ENCODE measurements at regions not wholly inside any gene's neighbourhood (a gene's known extent, or its start where the extent isn't known, plus 50 kb on each side); places are given as distances from the start of the nearest gene placed in this dataset.

DNA sequence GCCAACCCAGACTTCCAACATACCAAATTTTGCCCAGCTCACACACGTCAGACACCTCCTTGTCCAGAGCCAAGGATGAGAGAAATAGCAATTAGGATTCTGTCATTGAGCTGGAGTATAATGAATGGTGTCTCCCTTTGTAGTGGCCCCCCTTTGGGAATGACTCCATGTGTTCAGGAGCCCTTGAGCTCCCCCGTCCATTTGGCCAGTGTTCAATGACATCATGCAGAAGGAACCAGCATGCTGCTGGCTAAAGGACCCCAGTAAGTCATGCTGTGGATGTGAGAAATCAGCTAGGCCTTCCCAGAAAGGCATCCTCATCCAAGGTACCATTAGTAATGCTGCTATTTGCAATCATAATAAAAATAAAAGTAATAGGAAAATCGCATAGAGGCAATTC is 158.8 kb upstream of the SRRM4 start:
- peaks cover 0 to 6% (median 3%) of the 10 kb centered on the region in 4 donors for H3K9me3 ChIP-seq (ENCODE audit: control insufficient read depth in 4 of 4, insufficient read depth in 3 of 4, low read length in 3 of 4)
- no peaks in the 10 kb centered on the region for H3K4me1 ChIP-seq (ENCODE audit: control insufficient read depth in 5 of 5, insufficient read depth in 5 of 5, low read length in 5 of 5)
- ATAC-seq (ENCODE audit: insufficient read depth, low FRiP score) = no peak
- H3K36me3 ChIP-seq (ENCODE audit: control insufficient read depth in 4 of 4, insufficient read depth in 4 of 4, low read length in 4 of 4) = no peaks in the 10 kb centered on the region
- H3K4me3 ChIP-seq = no peak overlapping the region
- no peak for DNase-seq
- WGBS, 2 donors = 76 to 83% methylated on average over 3 of the region's 3 CpGs
- H3K27me3 ChIP-seq (ENCODE audit: control insufficient read depth in 3 of 3, insufficient read depth in 3 of 3, low read length in 2 of 3) = peaks cover 0 to 3% (median 0%) of the 10 kb centered on the region in 3 donors
- H3K27ac ChIP-seq (ENCODE audit: low read depth in 1 of 2, low read length in 1 of 2) = no peak overlapping the region
- TF ChIP-seq, protein P1, sequence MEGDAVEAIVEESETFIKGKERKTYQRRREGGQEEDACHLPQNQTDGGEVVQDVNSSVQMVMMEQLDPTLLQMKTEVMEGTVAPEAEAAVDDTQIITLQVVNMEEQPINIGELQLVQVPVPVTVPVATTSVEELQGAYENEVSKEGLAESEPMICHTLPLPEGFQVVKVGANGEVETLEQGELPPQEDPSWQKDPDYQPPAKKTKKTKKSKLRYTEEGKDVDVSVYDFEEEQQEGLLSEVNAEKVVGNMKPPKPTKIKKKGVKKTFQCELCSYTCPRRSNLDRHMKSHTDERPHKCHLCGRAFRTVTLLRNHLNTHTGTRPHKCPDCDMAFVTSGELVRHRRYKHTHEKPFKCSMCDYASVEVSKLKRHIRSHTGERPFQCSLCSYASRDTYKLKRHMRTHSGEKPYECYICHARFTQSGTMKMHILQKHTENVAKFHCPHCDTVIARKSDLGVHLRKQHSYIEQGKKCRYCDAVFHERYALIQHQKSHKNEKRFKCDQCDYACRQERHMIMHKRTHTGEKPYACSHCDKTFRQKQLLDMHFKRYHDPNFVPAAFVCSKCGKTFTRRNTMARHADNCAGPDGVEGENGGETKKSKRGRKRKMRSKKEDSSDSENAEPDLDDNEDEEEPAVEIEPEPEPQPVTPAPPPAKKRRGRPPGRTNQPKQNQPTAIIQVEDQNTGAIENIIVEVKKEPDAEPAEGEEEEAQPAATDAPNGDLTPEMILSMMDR (IDR thresholded peaks at IDR 0.05; ENCODE audit: control extremely low read depth, extremely low read depth) = no peak
- H3K9ac ChIP-seq (ENCODE audit: insufficient read depth in 1 of 2, low read length in 2 of 2) = no peak overlapping the region

DNA sequence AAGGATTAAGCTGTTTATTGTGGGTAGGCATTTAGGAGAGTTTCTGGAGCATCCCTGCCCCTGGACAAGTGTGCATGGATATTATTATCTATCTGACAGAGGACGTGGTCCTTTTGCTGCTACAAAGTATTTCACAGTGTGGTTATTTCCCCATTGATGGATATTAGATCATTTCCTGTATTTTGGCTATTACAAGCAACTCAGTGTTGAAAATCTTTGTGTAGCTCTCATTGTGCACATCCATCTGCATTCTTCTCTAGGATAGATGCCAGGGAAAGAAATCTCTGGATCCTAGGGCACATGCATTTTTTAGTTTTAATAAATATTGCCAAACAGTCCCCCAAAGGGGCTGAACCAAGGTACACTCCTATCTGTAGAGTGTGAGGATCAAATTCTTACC is 154.3 kb upstream of the SRRM4 start:
- no peak overlapping the region for H3K9ac ChIP-seq (ENCODE audit: insufficient read depth in 1 of 2, low read length in 2 of 2)
- no peak overlapping the region for H3K27ac ChIP-seq (ENCODE audit: low read depth in 1 of 2, low read length in 1 of 2)
- H3K9me3 ChIP-seq (ENCODE audit: control insufficient read depth in 4 of 4, insufficient read depth in 3 of 4, low read length in 3 of 4) = peaks cover 0 to 6% (median 3%) of the 10 kb centered on the region in 4 donors
- DNase-seq (no peak), ATAC-seq (ENCODE audit: insufficient read depth, low FRiP score) (no peak)
- TF ChIP-seq, protein P1 (IDR thresholded peaks at IDR 0.05; ENCODE audit: control extremely low read depth, extremely low read depth) = no peak
- H3K4me3 ChIP-seq = no peak overlapping the region
- H3K36me3 ChIP-seq (ENCODE audit: control insufficient read depth in 4 of 4, insufficient read depth in 4 of 4, low read length in 4 of 4) = no peaks in the 10 kb centered on the region
- WGBS, 2 donors = 27 to 41% methylated on average over 1 of the region's 1 CpG
- H3K27me3 ChIP-seq (ENCODE audit: control insufficient read depth in 3 of 3, insufficient read depth in 3 of 3, low read length in 2 of 3) = no peaks in the 10 kb centered on the region
- H3K4me1 ChIP-seq (ENCODE audit: control insufficient read depth in 5 of 5, insufficient read depth in 5 of 5, low read length in 5 of 5) = no peaks in the 10 kb centered on the region

DNA sequence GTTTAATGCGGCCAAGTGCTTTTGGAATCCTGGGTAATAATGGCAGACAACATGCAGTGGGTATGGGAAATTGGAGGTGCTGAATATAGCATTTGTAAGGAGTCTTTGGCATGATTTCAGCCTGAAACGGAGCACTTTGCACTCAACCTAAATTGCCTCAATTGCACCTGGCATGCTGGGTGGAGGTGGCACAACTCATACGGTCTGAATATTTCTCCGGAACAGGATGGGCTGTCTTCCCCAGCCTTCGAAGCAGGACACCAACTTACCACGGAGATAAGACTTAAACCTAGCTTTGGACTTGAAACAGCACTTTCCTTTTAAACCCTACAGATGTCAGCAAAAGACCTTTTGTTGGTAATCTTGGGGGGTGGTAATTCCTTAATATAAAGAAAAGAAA is 153.7 kb upstream of the SRRM4 start:
- no peak overlapping the region for H3K4me3 ChIP-seq
- DNase-seq (no peak), ATAC-seq (ENCODE audit: insufficient read depth, low FRiP score) (no peak)
- H3K4me1 ChIP-seq (ENCODE audit: control insufficient read depth in 5 of 5, insufficient read depth in 5 of 5, low read length in 5 of 5) = no peaks in the 10 kb centered on the region
- H3K9ac ChIP-seq (ENCODE audit: insufficient read depth in 1 of 2, low read length in 2 of 2) = no peak overlapping the region
- WGBS, 2 donors = 78 to 82% methylated on average over 6 of the region's 6 CpGs
- H3K9me3 ChIP-seq (ENCODE audit: control insufficient read depth in 4 of 4, insufficient read depth in 3 of 4, low read length in 3 of 4) = peaks cover 0 to 6% (median 3%) of the 10 kb centered on the region in 4 donors
- no peaks in the 10 kb centered on the region for H3K36me3 ChIP-seq (ENCODE audit: control insufficient read depth in 4 of 4, insufficient read depth in 4 of 4, low read length in 4 of 4)
- TF ChIP-seq, protein P1 (IDR thresholded peaks at IDR 0.05; ENCODE audit: control extremely low read depth, extremely low read depth) = no peak
- no peaks in the 10 kb centered on the region for H3K27me3 ChIP-seq (ENCODE audit: control insufficient read depth in 3 of 3, insufficient read depth in 3 of 3, low read length in 2 of 3)
- H3K27ac ChIP-seq (ENCODE audit: low read depth in 1 of 2, low read length in 1 of 2) = no peak overlapping the region

DNA sequence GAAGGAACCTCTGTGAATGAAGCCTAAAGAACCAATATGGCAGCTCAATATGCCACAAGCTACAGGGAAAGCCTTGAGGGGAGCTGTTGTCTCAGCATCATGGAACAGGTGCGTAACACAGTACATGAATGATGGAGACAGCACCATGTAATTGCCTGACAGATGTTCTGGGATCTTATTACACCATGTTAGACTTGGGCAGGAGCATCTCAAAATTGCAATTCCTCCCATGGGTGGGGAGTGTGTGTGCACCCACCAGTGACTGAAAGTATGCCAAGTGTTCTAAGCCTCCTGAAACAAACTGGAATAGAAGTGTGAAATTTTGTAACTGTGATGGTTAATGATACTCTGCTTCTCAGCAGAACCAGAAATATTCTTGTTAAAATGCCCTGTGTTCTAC is 151.0 kb upstream of the SRRM4 start:
- no peak overlapping the region for H3K27ac ChIP-seq (ENCODE audit: low read depth in 1 of 2, low read length in 1 of 2)
- no peak overlapping the region for H3K9ac ChIP-seq (ENCODE audit: insufficient read depth in 1 of 2, low read length in 2 of 2)
- ATAC-seq (ENCODE audit: insufficient read depth, low FRiP score) = no peak
- no peaks in the 10 kb centered on the region for H3K36me3 ChIP-seq (ENCODE audit: control insufficient read depth in 4 of 4, insufficient read depth in 4 of 4, low read length in 4 of 4)
- no peaks in the 10 kb centered on the region for H3K27me3 ChIP-seq (ENCODE audit: control insufficient read depth in 3 of 3, insufficient read depth in 3 of 3, low read length in 2 of 3)
- peaks cover 0 to 6% (median 2%) of the 10 kb centered on the region in 4 donors for H3K9me3 ChIP-seq (ENCODE audit: control insufficient read depth in 4 of 4, insufficient read depth in 3 of 4, low read length in 3 of 4)
- no peaks in the 10 kb centered on the region for H3K4me1 ChIP-seq (ENCODE audit: control insufficient read depth in 5 of 5, insufficient read depth in 5 of 5, low read length in 5 of 5)
- no peak for DNase-seq
- TF ChIP-seq, protein P1 (IDR thresholded peaks at IDR 0.05; ENCODE audit: control extremely low read depth, extremely low read depth) = no peak
- WGBS, 2 donors = 91 to 96% methylated on average over 1 of the region's 1 CpG
- H3K4me3 ChIP-seq = no peak overlapping the region

All from lung (tissue), 11 donors.